Nephron progenitor cell (in vitro differentiated cells): ENCODE measurements at regions not wholly inside any gene's neighbourhood (a gene's known extent, or its start where the extent isn't known, plus 50 kb on each side); places are given as distances from the start of the nearest gene placed in this dataset.

Source experiments
- DNase-seq: peaks from one replicate; pipeline ENCODE4 v3.0.0; 2021
- H3K27ac Mint-ChIP-seq: 2 replicates; pipeline ENCODE4 v1.8.0; 2021; ENCODE audit warnings: mild to moderate bottlenecking, moderate library complexity, mixed read lengths
- H3K27me3 Mint-ChIP-seq: 2 replicates; pipeline ENCODE4 v1.8.0; 2021; ENCODE audit warnings: mild to moderate bottlenecking, low read depth, mixed read lengths; ENCODE audit not compliant: poor library complexity
- H3K36me3 Mint-ChIP-seq: 2 replicates; pipeline ENCODE4 v1.8.0; 2021; ENCODE audit warnings: low read depth, mixed read lengths
- H3K4me1 Mint-ChIP-seq: 2 replicates; pipeline ENCODE4 v1.8.0; 2021; ENCODE audit warnings: mixed read lengths
- H3K4me3 Mint-ChIP-seq: 2 replicates; pipeline ENCODE4 v1.8.0; 2021; ENCODE audit warnings: mild to moderate bottlenecking, moderate library complexity, mixed read lengths
- H3K9me3 Mint-ChIP-seq: 2 replicates; pipeline ENCODE4 v1.8.0; 2021; ENCODE audit warnings: mild to moderate bottlenecking, moderate library complexity, mixed read lengths
- TF ChIP-seq, protein P1 (sequence below): fragments of 200-600 bp; sonication (generic); IDR thresholded peaks from 2 replicates; pipeline ENCODE4 v1.5.0; 2021; ENCODE audit warnings: antibody characterized with exemption

DNA sequence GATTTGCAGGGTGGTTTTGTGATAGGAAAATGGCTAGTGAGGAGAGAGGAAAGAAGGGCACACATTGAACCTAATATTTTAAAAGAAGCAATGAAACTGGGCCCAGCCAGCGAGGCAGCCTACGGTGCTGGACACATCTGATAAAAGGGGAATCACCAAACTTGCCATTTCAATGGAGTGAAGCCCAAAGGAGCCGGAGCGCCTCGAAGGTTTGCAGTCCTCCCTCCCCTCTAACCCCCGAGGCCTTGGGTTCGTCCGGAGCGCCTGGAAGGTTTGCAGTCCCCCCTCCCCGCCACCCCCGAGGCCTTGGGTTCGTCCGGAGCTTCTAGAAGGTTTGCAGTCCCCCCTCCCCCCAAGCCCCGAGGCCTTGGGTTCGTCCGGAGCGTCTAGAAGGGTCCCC, 132.6 kb downstream of the TENT4A start:
- Mint-ChIP-seq H3K4me3 (no peak overlapping the region), H3K36me3 (peaks cover 21% of the 10 kb centered on the region), H3K4me1 (peaks cover 12% of the 10 kb centered on the region), H3K27ac (no peak overlapping the region), H3K27me3 (peaks cover 10% of the 10 kb centered on the region), H3K9me3 (peaks cover 41% of the 10 kb centered on the region)
- TF ChIP-seq, protein P1, sequence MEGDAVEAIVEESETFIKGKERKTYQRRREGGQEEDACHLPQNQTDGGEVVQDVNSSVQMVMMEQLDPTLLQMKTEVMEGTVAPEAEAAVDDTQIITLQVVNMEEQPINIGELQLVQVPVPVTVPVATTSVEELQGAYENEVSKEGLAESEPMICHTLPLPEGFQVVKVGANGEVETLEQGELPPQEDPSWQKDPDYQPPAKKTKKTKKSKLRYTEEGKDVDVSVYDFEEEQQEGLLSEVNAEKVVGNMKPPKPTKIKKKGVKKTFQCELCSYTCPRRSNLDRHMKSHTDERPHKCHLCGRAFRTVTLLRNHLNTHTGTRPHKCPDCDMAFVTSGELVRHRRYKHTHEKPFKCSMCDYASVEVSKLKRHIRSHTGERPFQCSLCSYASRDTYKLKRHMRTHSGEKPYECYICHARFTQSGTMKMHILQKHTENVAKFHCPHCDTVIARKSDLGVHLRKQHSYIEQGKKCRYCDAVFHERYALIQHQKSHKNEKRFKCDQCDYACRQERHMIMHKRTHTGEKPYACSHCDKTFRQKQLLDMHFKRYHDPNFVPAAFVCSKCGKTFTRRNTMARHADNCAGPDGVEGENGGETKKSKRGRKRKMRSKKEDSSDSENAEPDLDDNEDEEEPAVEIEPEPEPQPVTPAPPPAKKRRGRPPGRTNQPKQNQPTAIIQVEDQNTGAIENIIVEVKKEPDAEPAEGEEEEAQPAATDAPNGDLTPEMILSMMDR: no peak
- no peak for DNase-seq

DNA sequence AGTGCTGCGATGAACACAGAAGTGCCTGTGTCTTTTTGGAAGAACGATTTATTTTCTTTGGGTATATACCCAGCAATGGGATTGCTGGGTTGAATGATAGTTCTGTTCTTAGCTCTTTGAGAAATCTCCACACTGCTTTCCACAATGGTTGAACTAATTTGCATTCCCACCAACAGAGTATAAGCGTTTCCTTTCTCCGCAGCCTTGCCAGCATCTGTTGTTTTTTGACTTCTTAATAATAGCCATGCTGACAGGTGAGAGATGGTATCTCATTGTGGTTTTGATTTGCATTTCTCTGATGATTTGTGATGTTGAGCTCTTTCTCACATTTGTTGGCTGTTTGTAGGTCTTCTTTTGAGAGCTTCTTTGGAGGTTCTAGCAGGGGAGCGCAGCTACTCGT, 134.6 kb downstream of the TENT4A start:
- no peak for DNase-seq
- no peak overlapping the region for H3K4me3 Mint-ChIP-seq
- TF ChIP-seq, protein P1: no peak
- H3K27ac Mint-ChIP-seq: no peak overlapping the region
- H3K9me3 Mint-ChIP-seq: peaks cover 29% of the 10 kb centered on the region
- no peaks in the 10 kb centered on the region for H3K4me1 Mint-ChIP-seq
- H3K27me3 Mint-ChIP-seq: peaks cover 8% of the 10 kb centered on the region
- peaks cover 28% of the 10 kb centered on the region for H3K36me3 Mint-ChIP-seq

DNA sequence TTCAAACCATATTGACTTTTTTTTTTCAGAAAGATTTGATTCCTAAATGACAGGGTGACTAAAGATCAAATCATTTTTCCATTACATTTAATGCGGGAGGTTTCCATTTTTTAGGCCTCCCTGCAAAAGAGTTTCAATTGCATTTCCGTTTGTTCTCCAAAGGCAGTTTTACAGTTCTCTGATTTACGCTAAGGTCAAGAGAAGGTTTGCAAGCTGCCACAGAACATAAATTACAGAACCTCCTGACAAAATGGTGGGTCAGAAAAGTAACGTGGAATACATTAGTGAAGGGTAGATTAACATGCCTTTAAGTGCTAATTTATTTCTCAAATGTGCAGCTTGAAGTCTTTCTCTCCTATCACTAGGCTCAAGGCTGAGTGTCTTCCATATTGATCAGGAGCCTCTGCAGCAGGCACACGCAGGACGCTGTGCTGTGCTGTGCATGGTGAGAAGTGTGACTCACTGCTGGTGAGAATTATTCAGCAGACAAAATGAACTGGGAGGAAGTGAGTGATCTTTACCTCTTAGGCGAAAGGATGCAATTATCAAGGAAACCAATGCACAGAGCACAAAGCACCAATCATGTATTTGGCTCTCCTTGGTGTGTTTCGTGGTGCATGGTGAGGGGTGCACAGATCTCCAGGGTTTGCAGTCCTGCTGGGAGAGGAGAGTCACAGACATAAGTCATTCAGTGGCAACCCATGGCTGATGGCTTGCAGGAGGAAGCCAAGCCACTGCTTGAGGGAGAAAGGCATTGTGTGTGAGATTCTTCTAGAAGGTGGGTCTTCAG, 136.3 kb downstream of the TENT4A start:
- TF ChIP-seq, protein P1: no peak
- peak; percentile 13 for DNase-seq
- peaks cover 33% of the 10 kb centered on the region for H3K36me3 Mint-ChIP-seq
- H3K4me1 Mint-ChIP-seq: no peaks in the 10 kb centered on the region
- peaks cover 13% of the 10 kb centered on the region for H3K9me3 Mint-ChIP-seq
- H3K4me3 Mint-ChIP-seq: no peak overlapping the region
- H3K27me3 Mint-ChIP-seq: peaks cover 7% of the 10 kb centered on the region
- no peak overlapping the region for H3K27ac Mint-ChIP-seq

DNA sequence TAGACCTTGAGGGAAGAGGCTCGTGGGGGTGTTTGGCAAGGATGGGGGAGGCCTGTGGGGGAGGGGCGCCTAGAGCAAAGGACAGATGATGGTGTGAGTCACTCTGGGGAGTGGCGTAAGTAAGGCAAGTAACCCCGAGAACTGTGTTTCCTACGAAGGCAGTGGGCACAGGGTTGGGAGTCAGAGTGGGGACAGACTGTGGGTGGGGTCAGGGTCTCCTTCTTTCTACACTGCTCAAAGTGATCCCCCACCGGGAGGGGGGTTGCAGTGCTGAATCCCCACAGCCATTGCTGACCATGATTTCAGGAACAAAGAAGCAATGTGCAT, 136.8 kb downstream of the TENT4A start:
- H3K9me3 Mint-ChIP-seq: peaks cover 13% of the 10 kb centered on the region
- TF ChIP-seq, protein P1: no peak
- peaks cover 7% of the 10 kb centered on the region for H3K27me3 Mint-ChIP-seq
- no peak for DNase-seq
- no peak overlapping the region for H3K4me3 Mint-ChIP-seq
- H3K36me3 Mint-ChIP-seq: peaks cover 33% of the 10 kb centered on the region
- no peak overlapping the region for H3K27ac Mint-ChIP-seq
- no peaks in the 10 kb centered on the region for H3K4me1 Mint-ChIP-seq

DNA sequence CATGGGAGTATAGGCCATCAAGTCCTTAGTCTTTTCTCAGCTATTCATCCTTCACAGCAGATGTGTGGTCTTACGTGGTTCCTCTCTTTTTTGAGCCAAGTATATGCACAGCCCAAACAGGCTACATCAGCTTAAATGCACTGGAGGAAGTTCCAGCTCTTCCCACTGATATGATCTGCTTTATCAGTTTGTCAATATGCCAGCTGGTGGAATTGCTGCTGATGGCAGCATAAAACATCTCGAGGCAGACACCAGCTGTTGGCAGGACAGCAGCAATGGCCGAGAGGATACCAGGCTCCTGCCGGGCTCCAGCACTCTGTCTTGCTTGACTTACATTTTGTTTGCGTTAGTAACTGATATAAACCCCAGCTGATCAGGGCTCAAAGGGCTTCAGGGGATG, 143.4 kb downstream of the TENT4A start:
- peak overlapping the region; percentile 25 for H3K27ac Mint-ChIP-seq
- TF ChIP-seq, protein P1: no peak
- peaks cover 22% of the 10 kb centered on the region for H3K4me1 Mint-ChIP-seq
- peaks cover 12% of the 10 kb centered on the region for H3K36me3 Mint-ChIP-seq
- no peak for DNase-seq
- H3K27me3 Mint-ChIP-seq: peaks cover 19% of the 10 kb centered on the region
- peaks cover 12% of the 10 kb centered on the region for H3K9me3 Mint-ChIP-seq
- H3K4me3 Mint-ChIP-seq: no peak overlapping the region

DNA sequence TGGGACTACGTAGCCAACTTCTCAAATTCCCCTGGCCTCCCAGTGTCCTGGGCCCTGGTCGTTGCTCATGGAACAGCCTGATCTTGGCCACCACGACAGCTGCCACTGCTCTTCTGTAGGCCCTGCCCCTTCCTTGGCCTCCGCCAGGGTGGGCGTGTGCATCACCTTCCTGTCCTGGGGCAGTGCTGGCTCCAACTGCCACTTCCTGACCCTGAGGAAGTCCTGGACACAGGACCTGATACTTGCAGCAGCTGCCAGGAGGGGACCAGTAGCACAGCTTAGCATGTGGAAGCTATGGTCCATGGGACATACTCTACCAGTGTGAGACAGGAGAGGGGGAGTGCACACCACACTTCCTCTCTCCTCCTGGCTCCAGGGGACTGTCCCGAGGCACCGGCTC, 145.2 kb downstream of the TENT4A start:
- TF ChIP-seq, protein P1: no peak
- DNase-seq: no peak
- Mint-ChIP-seq H3K9me3 (peaks cover 25% of the 10 kb centered on the region), H3K27me3 (peaks cover 24% of the 10 kb centered on the region), H3K36me3 (peaks cover 5% of the 10 kb centered on the region), H3K4me3 (no peak overlapping the region), H3K27ac (no peak overlapping the region), H3K4me1 (peaks cover 22% of the 10 kb centered on the region)
